Islet precursor cell (in vitro differentiated cells): ENCODE measurements at regions not wholly inside any gene's neighbourhood (a gene's known extent, or its start where the extent isn't known, plus 50 kb on each side); places are given as distances from the start of the nearest gene placed in this dataset.

Source experiments
- DNase-seq: peaks from one replicate; pipeline ENCODE4 v3.0.0-alpha.2; 2018

GRCh38 chr3:53944028-53944427, 52.4 kb upstream of the SELENOK start:
- DNase-seq = no peak

GRCh38 chr3:53941950-53942349, 50.3 kb upstream of the SELENOK start:
- no peak for DNase-seq
